Ishikawa (cell line): ENCODE measurements at regions not wholly inside any gene's neighbourhood (a gene's known extent, or its start where the extent isn't known, plus 50 kb on each side); places are given as distances from the start of the nearest gene placed in this dataset.

ENCODE experiments used
- CEBPB ChIP-seq: IDR thresholded peaks from 2 replicates; pipeline ENCODE4 v1.6.1; 2012
- CREB1 ChIP-seq: IDR thresholded peaks from 2 replicates; pipeline ENCODE4 v1.6.1; 2012; ENCODE audit warnings: low read depth
- EGR1 ChIP-seq: IDR thresholded peaks from 2 replicates; pipeline ENCODE4 v1.6.1; 2012
- EP300 ChIP-seq: IDR thresholded peaks from 2 replicates; pipeline ENCODE4 v1.6.1; 2012; ENCODE audit warnings: borderline replicate concordance
- FOXM1 ChIP-seq: IDR thresholded peaks from 2 replicates; pipeline ENCODE4 v1.6.1; 2012; ENCODE audit warnings: low read depth, borderline replicate concordance
- MAX ChIP-seq: IDR thresholded peaks from 2 replicates; pipeline ENCODE4 v1.6.1; 2012
- NFIC ChIP-seq: IDR thresholded peaks from 2 replicates; pipeline ENCODE4 v1.6.1; 2012
- RAD21 ChIP-seq: IDR thresholded peaks from 2 replicates; pipeline ENCODE4 v1.6.1; 2012; ENCODE audit warnings: low read depth
- REST ChIP-seq: IDR thresholded peaks from 2 replicates; pipeline ENCODE4 v1.6.1; 2012; ENCODE audit warnings: low read depth, mild to moderate bottlenecking
- TAF1 ChIP-seq: IDR thresholded peaks from 2 replicates; pipeline ENCODE4 v1.6.1; 2012; ENCODE audit warnings: low read depth, mild to moderate bottlenecking
- TCF12 ChIP-seq: IDR thresholded peaks from 2 replicates; pipeline ENCODE4 v1.6.1; 2012; ENCODE audit warnings: low read depth
- TEAD4 ChIP-seq: IDR thresholded peaks from 2 replicates; pipeline ENCODE4 v1.6.1; 2012
- USF1 ChIP-seq: IDR thresholded peaks from 2 replicates; pipeline ENCODE4 v1.6.1; 2012
- YY1 ChIP-seq: IDR thresholded peaks from 2 replicates; pipeline ENCODE4 v1.6.1; 2012; ENCODE audit warnings: low read depth
- ZBTB7A ChIP-seq: IDR thresholded peaks from 2 replicates; pipeline ENCODE4 v1.6.1; 2012; ENCODE audit warnings: low read depth

GRCh38 chr15:61530769-61531168, 301.7 kb upstream of the RORA start:
- no peak for TF ChIP-seq MAX
- no peak for TF ChIP-seq ZBTB7A
- TF ChIP-seq TAF1, result no peak
- peak; percentile 17; the same call in 1 of the 2 replicates for TF ChIP-seq RAD21
- TF ChIP-seq FOXM1, result no peak
- TF ChIP-seq TEAD4, result no peak

DNA sequence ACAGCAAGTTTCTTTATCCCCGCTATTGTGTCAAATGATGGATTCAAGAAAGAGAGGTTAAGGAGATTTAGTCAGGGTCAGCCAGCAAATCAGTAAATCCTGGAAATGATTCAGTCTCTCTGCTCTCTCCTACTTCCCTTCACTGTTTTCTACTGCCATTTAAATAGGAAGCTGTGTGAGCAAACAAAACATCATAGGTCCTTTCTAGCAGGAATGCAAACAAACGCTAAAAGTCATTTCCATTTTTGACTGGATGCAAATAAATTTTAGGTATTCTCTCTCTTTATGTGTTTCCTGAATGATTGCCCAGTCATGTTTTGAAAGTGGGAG, 299.4 kb upstream of the RORA start:
- TF ChIP-seq CEBPB, result no peak
- no peak for TF ChIP-seq ZBTB7A

GRCh38 chr15:61527836-61528580, 298.9 kb upstream of the RORA start:
- TF ChIP-seq FOXM1 (no peak), ZBTB7A (no peak), REST (no peak), NFIC (no peak), CREB1 (no peak), TEAD4 (no peak), TAF1 (no peak), USF1 (no peak), MAX (no peak)

DNA sequence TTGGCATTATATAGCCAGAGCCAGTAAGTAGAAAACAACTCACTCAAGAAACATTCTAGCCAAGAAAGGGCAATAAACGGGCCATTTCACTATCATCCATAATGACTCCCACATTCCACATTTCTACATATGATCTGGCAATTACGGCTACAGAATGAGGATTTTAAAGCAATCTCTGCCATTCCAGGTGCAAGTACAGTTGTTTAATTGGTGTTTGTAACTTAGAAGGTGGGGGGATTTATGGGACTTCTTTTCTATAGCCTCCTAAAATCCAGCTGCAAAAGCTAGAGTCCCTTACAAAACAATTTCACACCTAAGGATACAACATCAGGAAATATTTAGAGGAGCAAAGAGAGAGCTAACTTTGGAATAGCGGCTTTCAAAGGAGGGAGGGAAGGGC, 295.4 kb upstream of the RORA start:
- TF ChIP-seq TEAD4 (no peak), EP300 (no peak), TAF1 (no peak), EGR1 (no peak), CEBPB (no peak), NFIC (no peak), TCF12 (no peak), RAD21 (no peak), FOXM1 (no peak), MAX (no peak), ZBTB7A (no peak), YY1 (no peak), REST (no peak), CREB1 (no peak), USF1 (no peak)

DNA sequence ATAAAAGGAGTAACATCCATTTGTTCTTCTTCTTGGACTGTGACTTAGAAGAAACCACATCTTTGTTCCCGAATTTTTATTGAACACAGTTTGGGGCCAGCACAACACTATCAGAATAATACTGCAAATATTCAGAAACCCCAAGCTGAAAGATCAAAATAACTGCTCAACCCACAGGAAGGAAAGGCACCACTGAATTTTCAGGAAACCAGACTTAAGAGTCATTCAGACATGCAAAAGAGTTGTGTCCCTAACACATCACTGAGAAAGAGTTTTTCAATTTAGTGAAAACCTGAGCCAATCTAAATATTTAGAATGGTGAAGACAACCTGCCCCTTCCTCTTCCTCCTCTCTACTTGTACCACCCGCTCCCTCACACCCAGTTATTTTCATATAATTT, 295.0 kb upstream of the RORA start:
- no peak for TF ChIP-seq RAD21
- TF ChIP-seq TEAD4, result no peak
- TF ChIP-seq CREB1, result no peak
- TF ChIP-seq FOXM1, result no peak
- no peak for TF ChIP-seq NFIC
- TF ChIP-seq USF1, result no peak
- TF ChIP-seq TAF1, result no peak
- no peak for TF ChIP-seq CEBPB
- TF ChIP-seq EGR1, result no peak
- TF ChIP-seq ZBTB7A, result no peak
- no peak for TF ChIP-seq TCF12
- no peak for TF ChIP-seq MAX
- no peak for TF ChIP-seq REST
- TF ChIP-seq YY1, result no peak
- TF ChIP-seq EP300, result no peak
